IMR-90 (cell line): ENCODE measurements at regions not wholly inside any gene's neighbourhood (a gene's known extent, or its start where the extent isn't known, plus 50 kb on each side); places are given as distances from the start of the nearest gene placed in this dataset.

Experiments
- ATAC-seq: fragments of 200-7000 bp; cut with Tn5 transposase; 2 replicates; pipeline ENCODE4 v1.9.1; 2020; ENCODE audit warnings: low read depth, mild to moderate bottlenecking, moderate library complexity
- BruUV-seq: library from RNA; stranded (reverse); fragments of 400-500 nt; replicated peaks from 2 replicates; lab custom pipeline; 2021; lab: Mats Ljungman, UMichigan
- CTCF ChIA-PET: fragments of 300-600 bp; formaldehyde crosslinking; extraction: SDS; loops from one replicate; lab custom pipeline; 2021; ENCODE audit warnings: antibody characterized with exemption; lab: Yijun Ruan, JAX
- POLR2A ChIA-PET: fragments of 300-600 bp; sonication (Branson Sonifier 250); formaldehyde crosslinking; loops from one replicate; lab custom pipeline; 2022; ENCODE audit warnings: antibody characterized with exemption; ENCODE audit not compliant: unreplicated experiment; lab: Charles Lee
- DNase-seq: peaks from one replicate; pipeline ENCODE4 v3.0.0; 2013
- H2AFZ ChIP-seq: replicated peaks from 2 replicates; pipeline ENCODE3; 2013; ENCODE audit warnings: low read length, mild to moderate bottlenecking; ENCODE audit not compliant: poor library complexity
- H2AK5ac ChIP-seq: 2 replicates; pipeline ENCODE4 v1.6.1; 2013; ENCODE audit warnings: low read depth, low read length, inconsistent platforms
- H2AK9ac ChIP-seq: replicated peaks from 2 replicates; pipeline ENCODE3; 2013; ENCODE audit warnings: mild to moderate bottlenecking, low read depth, low read length, moderate library complexity; ENCODE audit not compliant: poor library complexity
- H2BK120ac ChIP-seq: 2 replicates; pipeline ENCODE4 v1.6.1; 2013; ENCODE audit warnings: low read depth, low read length, inconsistent platforms
- H2BK15ac ChIP-seq: 3 replicates; pipeline ENCODE4 v1.6.1; 2013; ENCODE audit warnings: low read depth, low read length, inconsistent platforms
- H2BK20ac ChIP-seq: 2 replicates; pipeline ENCODE4 v1.6.1; 2013; ENCODE audit warnings: low read depth, mild to moderate bottlenecking, inconsistent platforms, low read length, moderate library complexity
- H2BK5ac ChIP-seq: 2 replicates; pipeline ENCODE4 v1.6.1; 2013; ENCODE audit warnings: mild to moderate bottlenecking, low read depth, low read length, inconsistent platforms; ENCODE audit not compliant: poor library complexity, severe bottlenecking
- H3K14ac ChIP-seq: replicated peaks from 2 replicates; pipeline ENCODE4 v1.6.1; 2013; ENCODE audit warnings: low read depth, low read length, inconsistent platforms
- H3K18ac ChIP-seq: 2 replicates; pipeline ENCODE4 v1.6.1; 2013; ENCODE audit warnings: low read depth, low read length, control low read depth
- H3K23ac ChIP-seq: 2 replicates; pipeline ENCODE4 v1.6.1; 2013; ENCODE audit warnings: low read depth, low read length, inconsistent platforms
- H3K27ac ChIP-seq: 2 replicates; pipeline ENCODE4 v1.5.1; 2013; ENCODE audit warnings: mild to moderate bottlenecking, control low read depth, low read length; ENCODE audit not compliant: insufficient read depth
- H3K27me3 ChIP-seq: 2 replicates; pipeline ENCODE4 v1.6.1; 2013; ENCODE audit warnings: low read length; ENCODE audit not compliant: control insufficient read depth, insufficient read depth
- H3K36me3 ChIP-seq: 2 replicates; pipeline ENCODE4 v1.6.1; 2013; ENCODE audit warnings: low read length, mixed read lengths; ENCODE audit not compliant: control insufficient read depth, insufficient read depth
- H3K4ac ChIP-seq: 2 replicates; pipeline ENCODE4 v1.6.1; 2013; ENCODE audit warnings: low read depth, low read length, inconsistent platforms
- H3K4me1 ChIP-seq: 2 replicates; pipeline ENCODE4 v1.6.1; 2013; ENCODE audit warnings: low read length, mixed read lengths; ENCODE audit not compliant: control insufficient read depth, insufficient read depth
- H3K4me2 ChIP-seq: 2 replicates; pipeline ENCODE4 v1.6.1; 2013; ENCODE audit warnings: low read depth, mild to moderate bottlenecking, control low read depth, low read length, moderate library complexity
- H3K4me3 ChIP-seq: 2 replicates; pipeline ENCODE4 v1.5.1; 2013; ENCODE audit warnings: low read depth, mild to moderate bottlenecking, control low read depth, low read length, moderate library complexity; ENCODE audit not compliant: insufficient read depth
- H3K56ac ChIP-seq: 2 replicates; pipeline ENCODE4 v1.6.1; 2013; ENCODE audit warnings: low read length, inconsistent platforms; ENCODE audit not compliant: insufficient read depth; ENCODE audit errors: extremely low read depth
- H3K79me1 ChIP-seq, 2 experiments: 2 replicates each; pipeline ENCODE4 v1.6.1; 2013; ENCODE audit warnings: low read length in 2 of 2, inconsistent platforms in 1 of 2, low read depth in 1 of 2
- H3K9ac ChIP-seq: 2 replicates; pipeline ENCODE4 v1.6.1; 2013; ENCODE audit warnings: low read depth, low read length, control low read depth
- H3K9me1 ChIP-seq: 2 replicates; pipeline ENCODE4 v1.6.1; 2013; ENCODE audit warnings: low read length, inconsistent platforms; ENCODE audit not compliant: insufficient read depth
- H3K9me3 ChIP-seq: 2 replicates; pipeline ENCODE4 v1.6.1; 2013; ENCODE audit warnings: low read length; ENCODE audit not compliant: control insufficient read depth, insufficient read depth
- H4K20me1 ChIP-seq: 2 replicates; pipeline ENCODE4 v1.6.1; 2013; ENCODE audit warnings: low read length, inconsistent platforms; ENCODE audit not compliant: insufficient read depth
- H4K5ac ChIP-seq: 2 replicates; pipeline ENCODE4 v1.6.1; 2013; ENCODE audit warnings: mild to moderate bottlenecking, low read depth, low read length, control low read depth
- H4K8ac ChIP-seq, 2 experiments: 2 replicates each; pipeline ENCODE4 v1.6.1; 2013; ENCODE audit warnings: low read depth in 2 of 2, low read length in 2 of 2, control low read depth in 1 of 2, inconsistent platforms in 1 of 2
- H4K91ac ChIP-seq: 2 replicates; pipeline ENCODE4 v1.6.1; 2013; ENCODE audit warnings: low read depth, low read length, inconsistent platforms; ENCODE audit not compliant: insufficient read depth
- BHLHE40 ChIP-seq: fragments of 150-350 bp; IDR thresholded peaks from 2 replicates; pipeline ENCODE4 v1.6.1; 2016; ENCODE audit warnings: mild to moderate bottlenecking, low read depth, low read length
- CEBPB ChIP-seq: IDR thresholded peaks from 2 replicates; pipeline ENCODE4 v1.6.1; 2012; ENCODE audit warnings: low read depth, low read length, improper control_type of control experiment
- CHD1 ChIP-seq: IDR thresholded peaks from 2 replicates; pipeline ENCODE4 v1.6.1; 2012; ENCODE audit warnings: low read depth, low read length, improper control_type of control experiment
- CTCF ChIP-seq: conservative IDR thresholded peaks from 2 replicates; pipeline ENCODE4 v1.5.1; 2012; ENCODE audit warnings: mild to moderate bottlenecking, low read depth, low read length, improper control_type of control experiment
- ELK1 ChIP-seq: fragments of 150-350 bp; IDR thresholded peaks from 2 replicates; pipeline ENCODE4 v1.6.1; 2016; ENCODE audit warnings: low read depth, mild to moderate bottlenecking, low read length, moderate library complexity, borderline replicate concordance
- FOS ChIP-seq: fragments of 150-350 bp; IDR thresholded peaks from 2 replicates; pipeline ENCODE4 v1.6.1; 2016; ENCODE audit warnings: low read depth, low read length
- MAFK ChIP-seq: IDR thresholded peaks from 2 replicates; pipeline ENCODE4 v1.6.1; 2012; ENCODE audit warnings: low read depth, low read length, improper control_type of control experiment
- MAZ ChIP-seq: IDR thresholded peaks from 2 replicates; pipeline ENCODE4 v1.6.1; 2012; ENCODE audit warnings: low read depth, mild to moderate bottlenecking, low read length, improper control_type of control experiment, moderate library complexity, borderline replicate concordance
- MXI1 ChIP-seq: IDR thresholded peaks from 2 replicates; pipeline ENCODE4 v1.6.1; 2012; ENCODE audit warnings: low read depth, mild to moderate bottlenecking, low read length, moderate library complexity, borderline replicate concordance
- NFE2L2 ChIP-seq: fragments of 150-350 bp; IDR thresholded peaks from 2 replicates; pipeline ENCODE4 v1.6.1; 2016; ENCODE audit warnings: low read depth, mild to moderate bottlenecking, low read length
- POLR2A ChIP-seq: IDR thresholded peaks from 2 replicates; pipeline ENCODE4 v1.6.1; 2012; ENCODE audit warnings: mild to moderate bottlenecking, low read depth, low read length
- RAD21 ChIP-seq: IDR thresholded peaks from 2 replicates; pipeline ENCODE4 v1.6.1; 2012; ENCODE audit warnings: low read length, improper control_type of control experiment
- RCOR1 ChIP-seq: IDR thresholded peaks from 2 replicates; pipeline ENCODE4 v1.6.1; 2012; ENCODE audit warnings: mild to moderate bottlenecking, low read length, improper control_type of control experiment; ENCODE audit not compliant: insufficient replicate concordance
- RFX5 ChIP-seq: IDR thresholded peaks from 2 replicates; pipeline ENCODE4 v1.8.0; 2012; ENCODE audit warnings: low read depth, mild to moderate bottlenecking, low read length, moderate library complexity
- SMC3 ChIP-seq: fragments of 150-350 bp; IDR thresholded peaks from 2 replicates; pipeline ENCODE4 v1.6.1; 2016; ENCODE audit warnings: low read depth, mild to moderate bottlenecking, antibody characterized with exemption, low read length, moderate library complexity
- USF2 ChIP-seq: fragments of 150-350 bp; IDR thresholded peaks from 2 replicates; pipeline ENCODE4 v1.6.1; 2017; ENCODE audit warnings: mild to moderate bottlenecking, antibody characterized with exemption, low read length, low read depth
- WGBS, 2 experiments: methylation state at CpG; one replicate each; pipeline versions ENCODE4 v1.1.5 to v1.1.7; 2013; ENCODE audit warnings: missing lambda C conversion rate in 2 of 2; ENCODE audit not compliant: insufficient read length in 1 of 2; ENCODE audit errors: extremely low coverage in 2 of 2; 5-methylcytosine and 5-hydroxymethylcytosine counted together
- dilution Hi-C: fragments of 300-500 bp; cut with HindIII; formaldehyde crosslinking; loops from one replicate; pipeline ENCODE4 v1.14.3; 2018; ENCODE audit warnings: low sequenced_read_pairs; ENCODE audit not compliant: unreplicated experiment
- in situ Hi-C: fragments of 300-500 bp; cut with MboI; formaldehyde crosslinking; loops from 3 replicates; pipeline ENCODE4 v1.14.3; 2019; ENCODE audit warnings: low sequenced_read_pairs, inconsistent platforms, mixed read lengths
- intact Hi-C: fragments of 100-400 bp; cut with micrococcal nuclease; formaldehyde crosslinking; loops from 2 replicates; pipeline ENCODE4 v1.10.0; 2022

- H4K20me1 ChIP-seq: no peaks in the 10 kb centered on the region
- H2BK15ac ChIP-seq: no peak overlapping the region
- no peak overlapping the region for H3K9ac ChIP-seq
- H2BK120ac ChIP-seq: no peak overlapping the region
- TF ChIP-seq MAZ (no peak), CHD1 (no peak), CEBPB (no peak), CTCF (no peak), MXI1 (no peak), FOS (no peak), RFX5 (no peak), SMC3 (no peak), MAFK (no peak), BHLHE40 (no peak), ELK1 (no peak), RCOR1 (no peak), RAD21 (no peak), NFE2L2 (no peak), POLR2A (no peak), USF2 (no peak)
- no peak overlapping the region for H3K18ac ChIP-seq
- H3K79me1 ChIP-seq: no peaks in the 10 kb centered on the region
- H3K23ac ChIP-seq: no peak overlapping the region
- H2AK5ac ChIP-seq: no peak overlapping the region
- H2BK20ac ChIP-seq: no peak overlapping the region
- WGBS, 2 experiments: no CpG with 5 or more reads among the region's 1 CpG
- BruUV-seq: no TSS peak
- ATAC-seq (no peak), DNase-seq (no peak)
- ChIA-PET CTCF (no interaction called here), POLR2A (no interaction called here)
- dilution Hi-C loops: no loop called here
- H4K91ac ChIP-seq: no peak overlapping the region
- H3K4me1 ChIP-seq: no peaks in the 10 kb centered on the region
- H3K4me2 ChIP-seq: no peak overlapping the region
- H4K5ac ChIP-seq: no peak overlapping the region
- H3K27me3 ChIP-seq: no peaks in the 10 kb centered on the region
- no peak overlapping the region for H3K56ac ChIP-seq
- no peak overlapping the region for H2AFZ ChIP-seq
- H2BK5ac ChIP-seq: no peak overlapping the region
- no peaks in the 10 kb centered on the region for H3K36me3 ChIP-seq
- no peak overlapping the region for H2AK9ac ChIP-seq
- H4K8ac ChIP-seq: no peak overlapping the region
- H3K4ac ChIP-seq: no peak overlapping the region
- no peak overlapping the region for H3K27ac ChIP-seq
- no peak overlapping the region for H3K14ac ChIP-seq
- H3K9me3 ChIP-seq: no peaks in the 10 kb centered on the region
- H3K9me1 ChIP-seq: no peaks in the 10 kb centered on the region
- no peak overlapping the region for H3K4me3 ChIP-seq
- in situ Hi-C loops: no loop called here
- intact Hi-C loops: no loop called here
Measured at GRCh38 chr2:194346193-194346592, 1310.8 kb upstream of the SLC39A10 start.
